Mucosa of rectum (tissue), 2 donors: ENCODE measurements at regions not wholly inside any gene's neighbourhood (a gene's known extent, or its start where the extent isn't known, plus 50 kb on each side); places are given as distances from the start of the nearest gene placed in this dataset.
"Not testable (repeated sequence)": the region's sequence is repeated elsewhere in the genome, so short reads cannot be mapped to it uniquely, and the experiment has no call there.

Experiments
- H3K27ac ChIP-seq, 2 donors: one replicate each; pipeline ENCODE4 v1.7.0; 2013; ENCODE audit warnings: inconsistent platforms in 2 of 2, low read depth in 2 of 2, low read length in 2 of 2
- H3K27me3 ChIP-seq, 2 donors: one replicate each; pipeline ENCODE4 v1.7.0; 2013; ENCODE audit warnings: low read length in 2 of 2; ENCODE audit not compliant: control insufficient read depth in 2 of 2, insufficient read depth in 2 of 2
- H3K36me3 ChIP-seq, 2 donors: one replicate each; pipeline ENCODE4 v1.7.0; 2013; ENCODE audit warnings: low read length in 2 of 2; ENCODE audit not compliant: control insufficient read depth in 2 of 2, insufficient read depth in 2 of 2
- H3K4me1 ChIP-seq, 2 donors: one replicate each; pipeline ENCODE4 v1.7.0; 2013; ENCODE audit warnings: low read length in 2 of 2, mild to moderate bottlenecking in 1 of 2; ENCODE audit not compliant: control insufficient read depth in 2 of 2, insufficient read depth in 2 of 2
- H3K4me3 ChIP-seq, 2 donors: one replicate each; pipeline ENCODE4 v1.7.0; 2013; ENCODE audit warnings: low read length in 2 of 2
- H3K9ac ChIP-seq, 2 donors: one replicate each; pipeline ENCODE4 v1.7.0; 2013; ENCODE audit warnings: low read length in 2 of 2, low read depth in 1 of 2, mild to moderate bottlenecking in 1 of 2
- H3K9me3 ChIP-seq, 2 donors: one replicate each; pipeline ENCODE4 v1.7.0; 2013; ENCODE audit warnings: low read length in 2 of 2; ENCODE audit not compliant: control insufficient read depth in 2 of 2
- donor health status: healthy.
- donor health status: Normal muscosa, but diverticular disease.

- H3K4me1 ChIP-seq = no peaks in the 10 kb centered on the region
- H3K27me3 ChIP-seq = no peaks in the 10 kb centered on the region
- H3K9me3 ChIP-seq = no peaks in the 10 kb centered on the region
- no peak overlapping the region for H3K27ac ChIP-seq
- no peak overlapping the region for H3K9ac ChIP-seq
- no peaks in the 10 kb centered on the region for H3K36me3 ChIP-seq
- no peak overlapping the region for H3K4me3 ChIP-seq
These were observed 103.0 kb upstream of the TMTC2 start for GRCh38 chr12:82583756-82584155.

DNA sequence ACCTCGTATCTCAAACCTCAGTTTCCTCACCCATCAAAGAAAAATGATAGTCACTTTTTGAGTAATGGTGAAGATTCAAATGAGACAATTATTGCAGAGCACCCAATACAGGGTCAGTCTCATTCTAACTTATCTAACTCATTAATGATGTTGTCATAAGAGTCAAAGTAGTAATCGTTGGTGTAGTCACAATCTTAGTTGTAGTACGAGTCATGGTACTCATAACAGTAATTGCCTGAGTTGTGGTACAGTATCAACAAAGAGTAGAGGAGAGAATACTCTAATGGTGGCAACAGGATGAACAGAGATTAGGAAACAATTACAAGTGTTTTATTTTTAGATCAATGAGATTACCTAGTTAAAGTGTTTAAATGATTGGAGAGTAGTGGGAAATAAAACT lies 93.6 kb upstream of the TMTC2 start:
- no peaks in the 10 kb centered on the region for H3K9me3 ChIP-seq
- H3K27me3 ChIP-seq = no peaks in the 10 kb centered on the region
- no peaks in the 10 kb centered on the region for H3K4me1 ChIP-seq
- H3K4me3 ChIP-seq = no peak overlapping the region
- no peak overlapping the region for H3K27ac ChIP-seq
- H3K36me3 ChIP-seq = no peaks in the 10 kb centered on the region
- no peak overlapping the region for H3K9ac ChIP-seq

GRCh38 chr12:82593901-82594396 lies 92.8 kb upstream of the TMTC2 start:
- H3K4me3 ChIP-seq = no peak overlapping the region

GRCh38 chr12:82595941-82596340 lies 90.8 kb upstream of the TMTC2 start:
- Histone ChIP-seq H3K36me3 (no peaks in the 10 kb centered on the region), H3K9ac (no peak overlapping the region), H3K4me3 (no peak overlapping the region), H3K4me1 (no peaks in the 10 kb centered on the region), H3K27me3 (no peaks in the 10 kb centered on the region), H3K9me3 (no peaks in the 10 kb centered on the region), H3K27ac (no peak overlapping the region)

More at GRCh38 chr12:82593901-82594396, 92.8 kb upstream of the TMTC2 start:
- Histone ChIP-seq H3K4me1 (no peaks in the 10 kb centered on the region), H3K36me3 (no peaks in the 10 kb centered on the region), H3K27ac (no peak overlapping the region), H3K9me3 (no peaks in the 10 kb centered on the region), H3K9ac (no peak overlapping the region), H3K27me3 (no peaks in the 10 kb centered on the region)

DNA sequence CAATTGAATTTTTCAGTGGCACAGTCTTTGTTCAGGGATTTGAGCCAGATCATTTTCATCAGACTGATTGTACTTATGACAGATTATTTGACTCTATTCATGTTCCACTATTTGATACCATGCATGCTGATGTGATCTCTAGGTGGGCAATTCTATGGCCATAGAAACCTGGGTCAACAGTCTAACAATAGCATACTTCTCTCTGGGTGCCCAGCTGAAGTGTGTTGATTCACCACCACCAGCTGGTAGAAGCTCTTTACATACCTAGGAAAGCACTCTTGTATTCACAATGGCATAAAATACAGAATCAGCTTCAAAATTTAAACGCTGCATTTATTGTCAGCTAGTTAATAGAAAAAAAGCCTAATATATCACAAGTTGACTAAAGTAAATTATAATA lies 90.2 kb upstream of the TMTC2 start:
- H3K9ac ChIP-seq = no peak overlapping the region
- no peaks in the 10 kb centered on the region for H3K4me1 ChIP-seq
- no peak overlapping the region for H3K4me3 ChIP-seq
- no peaks in the 10 kb centered on the region for H3K27me3 ChIP-seq
- H3K36me3 ChIP-seq = no peaks in the 10 kb centered on the region
- H3K27ac ChIP-seq = no peak overlapping the region
- H3K9me3 ChIP-seq = no peaks in the 10 kb centered on the region

DNA sequence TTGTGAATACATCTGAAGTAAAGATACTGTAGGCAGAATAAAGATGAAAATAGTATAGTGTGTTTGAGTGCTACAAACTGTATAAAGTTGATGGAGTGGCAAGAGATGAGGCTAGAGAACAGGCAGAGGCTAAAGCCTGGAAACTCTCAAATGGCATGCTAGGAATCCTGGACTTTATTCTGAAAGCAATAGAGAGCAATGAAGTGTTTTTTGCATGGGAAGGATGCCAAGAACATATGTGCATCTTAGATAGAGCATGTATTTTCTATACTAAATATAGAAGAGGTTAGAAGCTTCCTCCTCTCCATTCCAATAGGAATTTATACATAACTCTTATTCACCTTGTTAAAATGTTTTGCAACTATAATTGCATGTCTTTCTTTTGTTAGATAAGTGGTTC lies 86.3 kb upstream of the TMTC2 start:
- H3K36me3 ChIP-seq = no peaks in the 10 kb centered on the region
- no peaks in the 10 kb centered on the region for H3K27me3 ChIP-seq
- no peaks in the 10 kb centered on the region for H3K9me3 ChIP-seq
- no peaks in the 10 kb centered on the region for H3K4me1 ChIP-seq
- H3K27ac ChIP-seq = no peak overlapping the region
- no peak overlapping the region for H3K9ac ChIP-seq
- no peak overlapping the region for H3K4me3 ChIP-seq

- H3K27ac ChIP-seq, H3K9ac ChIP-seq, H3K27me3 ChIP-seq, H3K4me3 ChIP-seq, H3K36me3 ChIP-seq, H3K9me3 ChIP-seq, H3K4me1 ChIP-seq: not testable (repeated sequence)
These were observed 83.1 kb upstream of the TMTC2 start for GRCh38 chr12:82603647-82604046.

- H3K4me3 ChIP-seq = no peak overlapping the region
- H3K36me3 ChIP-seq = no peaks in the 10 kb centered on the region
- H3K27ac ChIP-seq = no peak overlapping the region
- no peak overlapping the region for H3K9ac ChIP-seq
- H3K4me1 ChIP-seq = peaks cover 0 to 5% of the 10 kb centered on the region in 2 donors
- H3K27me3 ChIP-seq = no peaks in the 10 kb centered on the region
- no peaks in the 10 kb centered on the region for H3K9me3 ChIP-seq
These were observed 81.6 kb upstream of the TMTC2 start for GRCh38 chr12:82605115-82605514.

GRCh38 chr12:82608706-82609105 lies 78.0 kb upstream of the TMTC2 start:
- H3K27me3 ChIP-seq = no peaks in the 10 kb centered on the region
- no peak overlapping the region for H3K9ac ChIP-seq
- H3K27ac ChIP-seq = no peak overlapping the region
- no peaks in the 10 kb centered on the region for H3K36me3 ChIP-seq
- no peak overlapping the region for H3K4me3 ChIP-seq
- no peaks in the 10 kb centered on the region for H3K9me3 ChIP-seq
- H3K4me1 ChIP-seq = peaks cover 0 to 5% of the 10 kb centered on the region in 2 donors

DNA sequence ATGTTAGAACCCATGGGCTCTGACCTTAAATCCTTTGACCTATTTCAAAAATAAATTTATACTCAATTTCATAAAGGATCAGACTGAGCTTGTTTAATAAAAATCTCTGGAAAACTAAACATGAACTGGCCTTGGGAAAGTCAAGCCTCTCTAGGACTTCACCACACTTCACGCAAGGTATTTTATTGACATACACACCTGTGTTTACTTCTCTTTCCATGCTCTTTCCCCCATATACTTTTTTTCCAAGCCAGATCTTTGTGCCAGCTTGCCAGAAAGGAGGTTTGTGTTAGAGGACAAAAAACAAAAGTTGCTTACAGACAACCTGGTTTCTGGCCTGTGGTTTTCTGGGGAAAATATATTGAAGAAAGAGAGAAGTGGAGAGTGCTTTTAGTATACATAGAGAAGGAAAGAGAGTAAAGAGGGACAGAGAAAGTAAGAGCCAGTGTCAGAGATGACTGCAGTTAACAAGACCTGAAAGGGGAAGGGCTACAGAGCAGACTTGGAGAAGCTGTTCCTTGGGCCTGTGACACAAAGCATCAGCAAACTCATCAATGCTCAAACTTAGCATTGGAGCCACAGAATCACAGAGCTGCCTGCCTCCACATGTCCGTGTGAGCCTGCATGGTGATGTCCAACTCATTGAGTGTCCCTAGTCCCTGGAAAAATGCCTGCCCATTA lies 77.3 kb upstream of the TMTC2 start:
- no peaks in the 10 kb centered on the region for H3K36me3 ChIP-seq
- no peak overlapping the region for H3K4me3 ChIP-seq
- peak overlapping the region; percentile 3 to 37 for H3K27ac ChIP-seq

More for the DNA sequence above, 77.3 kb upstream of the TMTC2 start:
- H3K4me1 ChIP-seq = peaks cover 0 to 5% of the 10 kb centered on the region in 2 donors
- no peaks in the 10 kb centered on the region for H3K27me3 ChIP-seq
- no peaks in the 10 kb centered on the region for H3K9me3 ChIP-seq
- H3K9ac ChIP-seq = no peak overlapping the region
